ENCODE measurements at regions not wholly inside any gene's neighbourhood (a gene's known extent, or its start where the extent isn't known, plus 50 kb on each side); places are given as distances from the start of the nearest gene placed in this dataset.

- TF ChIP-seq CTCF (IDR thresholded peaks at IDR 0.05; ENCODE audit: low read depth, low read length, missing input control) (no peak), HNF4G (IDR thresholded peaks at IDR 0.05) (no peak), RXRA (IDR thresholded peaks at IDR 0.05) (no peak), EGR1 (IDR thresholded peaks at IDR 0.05; ENCODE audit: low read depth in 2 of 2) (no peak)
These were observed 296.5 kb downstream of the GALC start for GRCh38 chr14:87696485-87696884.
